Natural killer cell (primary cell): ENCODE measurements at regions not wholly inside any gene's neighbourhood (a gene's known extent, or its start where the extent isn't known, plus 50 kb on each side); places are given as distances from the start of the nearest gene placed in this dataset.

Experiments used
- ATAC-seq, 3 donors: fragments of 150-1000 bp in 2 of 3; fragments of 200-7000 bp in 1 of 3; cut with Tn5 transposase; 1 replicate in 1 of 3; 2 replicates in 2 of 3; pipeline ENCODE4 v1.10.0; 2021; ENCODE audit warnings: mild to moderate bottlenecking in 2 of 3, moderate library complexity in 2 of 3
- DNase-seq, 2 donors: peaks; one replicate each; pipeline versions ENCODE4 v3.0.0 to v3.0.0-alpha.2; 2013 to 2021; ENCODE audit warnings: mixed read lengths in 1 of 2
- H3K27ac ChIP-seq: one replicate; pipeline ENCODE4 v1.5.1; 2013; ENCODE audit warnings: mild to moderate bottlenecking, low read length
- H3K27me3 ChIP-seq: one replicate; pipeline ENCODE4 v1.6.1; 2013; ENCODE audit warnings: low read length; ENCODE audit not compliant: control insufficient read depth, insufficient read depth
- H3K36me3 ChIP-seq: one replicate; pipeline ENCODE4 v1.6.1; 2013; ENCODE audit warnings: low read length; ENCODE audit not compliant: control insufficient read depth, insufficient read depth
- H3K4me1 ChIP-seq: one replicate; pipeline ENCODE4 v1.6.1; 2013; ENCODE audit warnings: low read length; ENCODE audit not compliant: control insufficient read depth, insufficient read depth
- H3K4me3 ChIP-seq: one replicate; pipeline ENCODE4 v1.5.1; 2013; ENCODE audit warnings: low read length
- H3K9me3 ChIP-seq: one replicate; pipeline ENCODE4 v1.6.1; 2013; ENCODE audit warnings: low read length; ENCODE audit not compliant: control insufficient read depth, insufficient read depth
- H3K27ac Mint-ChIP-seq, 2 donors: one replicate each; pipeline ENCODE4 v1.8.0; 2022; ENCODE audit warnings: mild to moderate bottlenecking in 2 of 2, mixed read lengths in 2 of 2, moderate library complexity in 1 of 2
- H3K27me3 Mint-ChIP-seq, 2 donors: one replicate each; pipeline ENCODE4 v1.8.0; 2022; ENCODE audit warnings: low read depth in 2 of 2, mixed read lengths in 2 of 2
- H3K36me3 Mint-ChIP-seq: one replicate; pipeline ENCODE4 v1.8.0; 2022; ENCODE audit warnings: mixed read lengths
- H3K4me1 Mint-ChIP-seq, 2 donors: one replicate each; pipeline ENCODE4 v1.8.0; 2022; ENCODE audit warnings: mixed read lengths in 2 of 2
- H3K4me3 Mint-ChIP-seq: one replicate; pipeline ENCODE4 v1.8.0; 2022; ENCODE audit warnings: mild to moderate bottlenecking, moderate library complexity, mixed read lengths
- H3K9me3 Mint-ChIP-seq, 2 donors: one replicate each; pipeline ENCODE4 v1.8.0; 2022; ENCODE audit warnings: mixed read lengths in 2 of 2
- CTCF ChIP-seq: fragments of 200-600 bp; IDR thresholded peaks from one replicate; pipeline ENCODE4 v1.8.0; 2022; ENCODE audit warnings: antibody characterized with exemption
- WGBS: methylation state at CpG from one replicate; pipeline ENCODE4 v1.1.7; 2013; ENCODE audit warnings: missing lambda C conversion rate; ENCODE audit not compliant: insufficient coverage; 5-methylcytosine and 5-hydroxymethylcytosine counted together
- intact Hi-C: fragments of 100-400 bp; cut with micrococcal nuclease; formaldehyde crosslinking; loops from one replicate; pipeline ENCODE4 v1.14.2; 2022

DNA sequence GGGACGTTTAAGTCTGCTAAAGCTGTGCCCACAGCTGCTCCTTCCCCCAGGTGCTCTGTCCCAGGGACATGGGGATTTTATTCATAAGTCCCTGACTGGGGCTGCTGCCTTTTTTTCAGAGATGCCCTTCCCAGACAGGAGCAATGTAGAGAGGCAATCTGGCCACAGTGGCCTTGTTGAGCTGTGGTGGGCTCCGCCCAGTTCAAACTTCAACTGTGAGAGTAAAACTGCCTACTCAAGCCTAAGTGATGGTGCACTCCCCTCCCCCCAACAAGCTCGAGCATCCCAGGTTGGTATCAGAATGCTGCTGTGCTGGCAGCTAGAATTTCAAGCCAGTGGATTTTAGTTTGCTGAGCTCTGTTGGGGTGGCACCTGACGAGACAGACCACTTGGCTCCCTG, 1371.4 kb downstream of the ADGRL3 start:
- Histone ChIP-seq H3K4me1 (no peaks in the 10 kb centered on the region), H3K36me3 (no peaks in the 10 kb centered on the region), H3K27ac (no peak overlapping the region), H3K9me3 (peaks cover 13% of the 10 kb centered on the region), H3K27me3 (no peaks in the 10 kb centered on the region), H3K4me3 (no peak overlapping the region)
- no peaks in the 10 kb centered on the region for H3K4me1 Mint-ChIP-seq
- peaks cover 7% of the 10 kb centered on the region for H3K36me3 Mint-ChIP-seq
- ATAC-seq (no peak), DNase-seq (no peak)
- peaks cover 21 to 22% of the 10 kb centered on the region in 2 donors for H3K9me3 Mint-ChIP-seq
- H3K27ac Mint-ChIP-seq, result no peak overlapping the region
- 74% methylated on average over 4 of the region's 4 CpGs for WGBS
- intact Hi-C loops, result no loop called here
- no peak for TF ChIP-seq CTCF
- no peaks in the 10 kb centered on the region for H3K27me3 Mint-ChIP-seq
- no peak overlapping the region for H3K4me3 Mint-ChIP-seq

DNA sequence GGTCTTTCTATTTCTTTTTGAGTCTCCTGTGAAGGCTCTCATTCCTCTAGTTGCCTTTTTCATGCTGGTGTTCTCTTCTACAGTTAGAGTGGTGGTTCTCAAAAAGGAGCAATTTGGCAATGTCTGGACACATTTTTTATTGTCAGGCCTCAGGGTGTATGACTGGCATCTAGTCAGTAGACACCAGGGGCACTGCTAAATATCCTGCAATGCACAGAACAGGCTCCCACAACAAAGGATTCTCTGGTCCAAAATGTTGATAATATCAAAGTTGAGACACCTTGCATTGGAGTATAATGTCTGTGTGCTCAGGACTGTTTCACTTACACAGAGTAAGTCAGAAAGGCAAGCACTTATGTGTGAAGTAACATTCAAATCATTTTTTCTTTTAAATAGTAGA, 1360.7 kb downstream of the ADGRL3 start:
- H3K4me1 Mint-ChIP-seq, result no peaks in the 10 kb centered on the region
- no peak overlapping the region for H3K27ac Mint-ChIP-seq
- peaks cover 13% of the 10 kb centered on the region for H3K36me3 Mint-ChIP-seq
- Histone ChIP-seq H3K9me3 (no peaks in the 10 kb centered on the region), H3K27me3 (no peaks in the 10 kb centered on the region), H3K27ac (no peak overlapping the region), H3K4me1 (no peaks in the 10 kb centered on the region), H3K36me3 (no peaks in the 10 kb centered on the region), H3K4me3 (no peak overlapping the region)
- no peak for TF ChIP-seq CTCF
- H3K27me3 Mint-ChIP-seq, result no peaks in the 10 kb centered on the region
- H3K9me3 Mint-ChIP-seq, result peaks cover 13 to 14% of the 10 kb centered on the region in 2 donors
- ATAC-seq, result no peak
- DNase-seq, result no peak
- no peak overlapping the region for H3K4me3 Mint-ChIP-seq
- intact Hi-C loops, result no loop called here

GRCh38 chr4:62550121-62550520, 1350.0 kb downstream of the ADGRL3 start:
- no peaks in the 10 kb centered on the region for H3K36me3 ChIP-seq
- no peak for DNase-seq
- Mint-ChIP-seq H3K4me3 (no peak overlapping the region), H3K4me1 (no peaks in the 10 kb centered on the region), H3K9me3 (peaks cover 15 to 20% of the 10 kb centered on the region in 2 donors), H3K27ac (no peak overlapping the region), H3K36me3 (no peaks in the 10 kb centered on the region), H3K27me3 (no peaks in the 10 kb centered on the region)
- no peak for TF ChIP-seq CTCF
- no peak overlapping the region for H3K4me3 ChIP-seq
- H3K4me1 ChIP-seq, result no peaks in the 10 kb centered on the region
- no peak for ATAC-seq
- 100% methylated on average over 1 of the region's 2 CpGs for WGBS
- H3K27me3 ChIP-seq, result no peaks in the 10 kb centered on the region
- H3K9me3 ChIP-seq, result no peaks in the 10 kb centered on the region
- no peak overlapping the region for H3K27ac ChIP-seq
- intact Hi-C loops, result no loop called here

- Mint-ChIP-seq H3K36me3 (no peaks in the 10 kb centered on the region), H3K4me3 (no peak overlapping the region), H3K9me3 (peaks cover 12 to 15% of the 10 kb centered on the region in 2 donors), H3K4me1 (no peaks in the 10 kb centered on the region), H3K27me3 (no peaks in the 10 kb centered on the region), H3K27ac (no peak overlapping the region)
- ATAC-seq (no peak), DNase-seq (no peak)
- intact Hi-C loops, result no loop called here
- Histone ChIP-seq H3K36me3 (no peaks in the 10 kb centered on the region), H3K27me3 (no peaks in the 10 kb centered on the region), H3K4me3 (no peak overlapping the region), H3K4me1 (no peaks in the 10 kb centered on the region), H3K27ac (no peak overlapping the region), H3K9me3 (no peaks in the 10 kb centered on the region)
- 93% methylated on average over 1 of the region's 1 CpG for WGBS
- no peak for TF ChIP-seq CTCF
These were observed 1349.5 kb downstream of the ADGRL3 start for GRCh38 chr4:62549601-62550000.
